HG02588 (cell line): ENCODE measurements at regions not wholly inside any gene's neighbourhood (a gene's known extent, or its start where the extent isn't known, plus 50 kb on each side); places are given as distances from the start of the nearest gene placed in this dataset.
"Not testable (repeated sequence)": the region's sequence is repeated elsewhere in the genome, so short reads cannot be mapped to it uniquely, and the experiment has no call there.

Experiments used
- ATAC-seq: cut with Tn5 transposase; IDR thresholded peaks from one replicate; pipeline ENCODE4 v1.9.1; 2021; ENCODE audit warnings: mild to moderate bottlenecking, moderate library complexity; ENCODE audit not compliant: unreplicated experiment

GRCh38 chr14:106349678-106350457 lies 823.5 kb downstream of the TMEM121 start:
- not testable (repeated sequence) for ATAC-seq

- ATAC-seq = not testable (repeated sequence)
Observed at GRCh38 chr14:106355007-106355791, 828.8 kb downstream of the TMEM121 start.

GRCh38 chr14:106355881-106356642 lies 829.7 kb downstream of the TMEM121 start:
- ATAC-seq = not testable (repeated sequence)

GRCh38 chr14:106356643-106356930 lies 830.2 kb downstream of the TMEM121 start:
- not testable (repeated sequence) for ATAC-seq

GRCh38 chr14:106359157-106359887 lies 832.9 kb downstream of the TMEM121 start:
- not testable (repeated sequence) for ATAC-seq

GRCh38 chr14:106365371-106365770 lies 839.0 kb downstream of the TMEM121 start:
- not testable (repeated sequence) for ATAC-seq

GRCh38 chr14:106365894-106366293 lies 839.5 kb downstream of the TMEM121 start:
- ATAC-seq = not testable (repeated sequence)

- not testable (repeated sequence) for ATAC-seq
Observed at GRCh38 chr14:106366971-106367370, 840.6 kb downstream of the TMEM121 start.

GRCh38 chr14:106369456-106369855 lies 843.1 kb downstream of the TMEM121 start:
- ATAC-seq = not testable (repeated sequence)

- ATAC-seq = no peak
Observed at GRCh38 chr14:106372870-106373652, 846.7 kb downstream of the TMEM121 start.

- ATAC-seq = not testable (repeated sequence)
Observed at GRCh38 chr14:106373653-106374110, 847.3 kb downstream of the TMEM121 start.

- ATAC-seq = no peak
Observed at GRCh38 chr14:106377432-106377831, 851.0 kb downstream of the TMEM121 start.

- ATAC-seq = no peak
Observed at GRCh38 chr14:106378191-106378590, 851.8 kb downstream of the TMEM121 start.

- ATAC-seq = no peak
Observed at GRCh38 chr14:106380740-106381139, 854.4 kb downstream of the TMEM121 start.

- ATAC-seq = not testable (repeated sequence)
Observed at GRCh38 chr14:106389186-106389585, 862.8 kb downstream of the TMEM121 start.

- ATAC-seq = no peak
Observed at GRCh38 chr14:106390401-106390800, 864.0 kb downstream of the TMEM121 start.

GRCh38 chr14:106390947-106391346 lies 864.6 kb downstream of the TMEM121 start:
- no peak for ATAC-seq

GRCh38 chr14:106393742-106394141 lies 867.4 kb downstream of the TMEM121 start:
- no peak for ATAC-seq

- no peak for ATAC-seq
Observed at GRCh38 chr14:106395456-106396050, 869.2 kb downstream of the TMEM121 start.
